ENCODE measurements at regions not wholly inside any gene's neighbourhood (a gene's known extent, or its start where the extent isn't known, plus 50 kb on each side); places are given as distances from the start of the nearest gene placed in this dataset.

- no peaks in the 10 kb centered on the region for H4K20me1 ChIP-seq (ENCODE audit: insufficient read depth)
- H3K79me2 ChIP-seq (ENCODE audit: insufficient read depth, low read depth) = no peaks in the 10 kb centered on the region
- TF ChIP-seq, protein P1, sequence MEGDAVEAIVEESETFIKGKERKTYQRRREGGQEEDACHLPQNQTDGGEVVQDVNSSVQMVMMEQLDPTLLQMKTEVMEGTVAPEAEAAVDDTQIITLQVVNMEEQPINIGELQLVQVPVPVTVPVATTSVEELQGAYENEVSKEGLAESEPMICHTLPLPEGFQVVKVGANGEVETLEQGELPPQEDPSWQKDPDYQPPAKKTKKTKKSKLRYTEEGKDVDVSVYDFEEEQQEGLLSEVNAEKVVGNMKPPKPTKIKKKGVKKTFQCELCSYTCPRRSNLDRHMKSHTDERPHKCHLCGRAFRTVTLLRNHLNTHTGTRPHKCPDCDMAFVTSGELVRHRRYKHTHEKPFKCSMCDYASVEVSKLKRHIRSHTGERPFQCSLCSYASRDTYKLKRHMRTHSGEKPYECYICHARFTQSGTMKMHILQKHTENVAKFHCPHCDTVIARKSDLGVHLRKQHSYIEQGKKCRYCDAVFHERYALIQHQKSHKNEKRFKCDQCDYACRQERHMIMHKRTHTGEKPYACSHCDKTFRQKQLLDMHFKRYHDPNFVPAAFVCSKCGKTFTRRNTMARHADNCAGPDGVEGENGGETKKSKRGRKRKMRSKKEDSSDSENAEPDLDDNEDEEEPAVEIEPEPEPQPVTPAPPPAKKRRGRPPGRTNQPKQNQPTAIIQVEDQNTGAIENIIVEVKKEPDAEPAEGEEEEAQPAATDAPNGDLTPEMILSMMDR (conservative IDR thresholded peaks at IDR 0.05; ENCODE audit: low read depth, low read length) = no peak
- no peaks in the 10 kb centered on the region for H3K36me3 ChIP-seq (ENCODE audit: insufficient read depth)
- H3K27me3 ChIP-seq (ENCODE audit: insufficient read depth, low read depth) = no peaks in the 10 kb centered on the region
- no peak overlapping the region for H3K9ac ChIP-seq
- no peak overlapping the region for H3K4me3 ChIP-seq (IDR thresholded peaks at IDR 0.05; ENCODE audit: insufficient read depth, low read depth, low read length)
- no peak overlapping the region for H3K27ac ChIP-seq
- H2AFZ ChIP-seq (ENCODE audit: low read depth) = no peak overlapping the region
- H3K4me2 ChIP-seq = no peak overlapping the region
- H3K4me1 ChIP-seq (ENCODE audit: low read depth, poor library complexity, severe bottlenecking) = no peaks in the 10 kb centered on the region
Observed at GRCh38 chr6:62746968-62747367, 460.9 kb upstream of the KHDRBS2 start.

DNA sequence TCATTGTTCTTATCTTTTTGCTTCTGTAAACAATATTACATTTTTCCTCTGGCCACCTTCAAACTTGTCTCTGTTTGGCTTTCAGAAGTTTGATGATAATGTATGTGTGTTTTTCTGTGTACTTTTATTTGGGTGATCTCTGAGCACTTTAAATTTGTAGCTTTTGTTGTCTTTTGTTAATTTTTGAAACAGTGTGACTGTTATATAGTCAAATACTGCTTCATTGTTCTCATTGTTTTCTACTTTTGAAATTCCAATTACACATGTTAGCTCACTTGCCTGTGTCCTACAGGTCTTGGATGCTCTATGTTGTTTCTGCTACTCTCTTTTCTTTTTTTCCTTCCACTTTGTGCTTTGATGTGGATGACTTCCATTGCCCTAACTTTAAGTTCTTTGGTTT, 460.1 kb upstream of the KHDRBS2 start:
- H3K36me3 ChIP-seq (ENCODE audit: insufficient read depth) = no peaks in the 10 kb centered on the region
- H3K27ac ChIP-seq = no peak overlapping the region
- no peak overlapping the region for H3K9ac ChIP-seq
- no peak overlapping the region for H3K4me2 ChIP-seq
- no peak overlapping the region for H2AFZ ChIP-seq (ENCODE audit: low read depth)
- TF ChIP-seq, protein P1 (conservative IDR thresholded peaks at IDR 0.05; ENCODE audit: low read depth, low read length) = no peak
- H3K4me1 ChIP-seq (ENCODE audit: low read depth, poor library complexity, severe bottlenecking) = no peaks in the 10 kb centered on the region
- no peaks in the 10 kb centered on the region for H3K27me3 ChIP-seq (ENCODE audit: insufficient read depth, low read depth)
- H3K4me3 ChIP-seq (IDR thresholded peaks at IDR 0.05; ENCODE audit: insufficient read depth, low read depth, low read length) = no peak overlapping the region
- H3K79me2 ChIP-seq (ENCODE audit: insufficient read depth, low read depth) = no peaks in the 10 kb centered on the region
- H4K20me1 ChIP-seq (ENCODE audit: insufficient read depth) = no peaks in the 10 kb centered on the region

DNA sequence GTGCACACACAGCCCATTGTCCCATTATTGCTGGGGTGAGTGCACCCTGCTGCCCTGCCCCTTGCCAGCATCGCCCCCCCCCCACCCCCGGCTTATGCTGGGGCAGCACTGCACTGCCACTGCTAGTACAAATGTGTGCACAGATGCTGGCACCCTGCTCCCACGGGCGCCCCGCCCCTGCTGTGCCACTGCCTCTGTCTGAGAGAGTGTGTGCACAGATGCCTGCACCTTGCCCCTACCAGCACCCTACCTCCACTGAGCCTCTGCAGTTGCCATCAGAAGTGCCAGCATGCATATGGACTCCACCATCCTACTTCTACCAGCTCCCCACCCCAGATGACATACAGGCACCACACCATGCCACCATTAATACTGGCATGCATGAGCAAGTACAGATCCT, 454.6 kb upstream of the KHDRBS2 start:
- TF ChIP-seq, protein P1 (conservative IDR thresholded peaks at IDR 0.05; ENCODE audit: low read depth, low read length) = no peak
- H2AFZ ChIP-seq (ENCODE audit: low read depth) = no peak overlapping the region
- no peaks in the 10 kb centered on the region for H3K36me3 ChIP-seq (ENCODE audit: insufficient read depth)
- no peak overlapping the region for H3K4me3 ChIP-seq (IDR thresholded peaks at IDR 0.05; ENCODE audit: insufficient read depth, low read depth, low read length)
- H3K4me1 ChIP-seq (ENCODE audit: low read depth, poor library complexity, severe bottlenecking) = no peaks in the 10 kb centered on the region
- no peak overlapping the region for H3K4me2 ChIP-seq
- no peaks in the 10 kb centered on the region for H4K20me1 ChIP-seq (ENCODE audit: insufficient read depth)
- no peak overlapping the region for H3K27ac ChIP-seq
- no peak overlapping the region for H3K9ac ChIP-seq
- H3K27me3 ChIP-seq (ENCODE audit: insufficient read depth, low read depth) = no peaks in the 10 kb centered on the region
- H3K79me2 ChIP-seq (ENCODE audit: insufficient read depth, low read depth) = no peaks in the 10 kb centered on the region

- H4K20me1 ChIP-seq (ENCODE audit: insufficient read depth) = no peaks in the 10 kb centered on the region
- TF ChIP-seq, protein P1 (conservative IDR thresholded peaks at IDR 0.05; ENCODE audit: low read depth, low read length) = no peak
- H3K4me2 ChIP-seq = no peak overlapping the region
- H2AFZ ChIP-seq (ENCODE audit: low read depth) = no peak overlapping the region
- H3K36me3 ChIP-seq (ENCODE audit: insufficient read depth) = no peaks in the 10 kb centered on the region
- H3K79me2 ChIP-seq (ENCODE audit: insufficient read depth, low read depth) = no peaks in the 10 kb centered on the region
- no peak overlapping the region for H3K27ac ChIP-seq
- no peaks in the 10 kb centered on the region for H3K4me1 ChIP-seq (ENCODE audit: low read depth, poor library complexity, severe bottlenecking)
- H3K9ac ChIP-seq = no peak overlapping the region
- H3K4me3 ChIP-seq (IDR thresholded peaks at IDR 0.05; ENCODE audit: insufficient read depth, low read depth, low read length) = no peak overlapping the region
- no peaks in the 10 kb centered on the region for H3K27me3 ChIP-seq (ENCODE audit: insufficient read depth, low read depth)
Observed at GRCh38 chr6:62740171-62740570, 454.1 kb upstream of the KHDRBS2 start.
